GM18505 (cell line): ENCODE measurements at regions not wholly inside any gene's neighbourhood (a gene's known extent, or its start where the extent isn't known, plus 50 kb on each side); places are given as distances from the start of the nearest gene placed in this dataset.

Source experiments
- ATAC-seq: cut with Tn5 transposase; IDR thresholded peaks from one replicate; pipeline ENCODE4 v1.9.1; 2021; ENCODE audit not compliant: unreplicated experiment
- POLR2A ChIP-seq: IDR thresholded peaks from 4 replicates; pipeline ENCODE4 v1.6.1; 2011; ENCODE audit warnings: borderline replicate concordance; ENCODE audit not compliant: insufficient read depth, insufficient read length; ENCODE audit errors: extremely low read depth

DNA sequence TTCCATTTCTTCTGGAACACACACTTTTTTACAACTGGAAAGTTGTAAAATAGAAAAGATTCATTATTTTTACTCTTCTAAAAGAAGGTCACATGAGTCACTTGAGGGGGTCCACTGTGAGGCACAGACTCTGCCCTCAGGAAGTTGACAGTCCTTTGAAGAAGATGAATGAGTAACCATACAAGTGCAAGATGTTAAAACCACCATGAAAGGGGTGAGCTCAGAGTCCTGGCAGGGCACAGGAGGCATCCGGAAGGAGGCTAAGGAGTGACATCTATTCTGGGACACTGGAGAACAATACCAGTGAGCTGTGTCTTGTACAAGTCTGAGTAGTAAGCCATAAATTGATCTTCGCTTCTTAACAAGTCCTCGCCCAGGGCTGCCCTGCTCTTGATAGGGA, 126.0 kb upstream of the FRMD6 start:
- TF ChIP-seq POLR2A, result no peak
- no peak for ATAC-seq

GRCh38 chr14:51527073-51527472, 124.6 kb upstream of the FRMD6 start:
- TF ChIP-seq POLR2A, result no peak
- no peak for ATAC-seq

DNA sequence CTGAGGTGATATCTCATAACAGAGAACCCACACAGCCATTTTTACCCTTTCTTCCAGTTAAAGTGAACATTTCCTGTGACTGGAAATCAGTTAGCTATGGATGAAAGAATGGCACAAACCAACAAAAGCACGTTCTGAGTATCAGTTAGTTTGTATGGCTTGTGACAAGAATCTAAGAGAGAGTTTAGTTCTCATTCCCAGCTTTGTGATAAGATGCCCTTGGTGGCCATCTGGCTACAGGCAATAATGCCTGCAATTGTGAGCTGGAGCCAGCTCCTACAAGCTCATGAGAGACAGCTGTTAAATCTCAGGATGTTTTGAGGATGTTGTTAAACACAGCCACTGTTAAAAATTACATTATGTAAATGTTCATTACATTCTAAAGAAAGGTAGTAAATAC, 122.0 kb upstream of the FRMD6 start:
- no peak for ATAC-seq

GRCh38 chr14:51533160-51533559, 118.5 kb upstream of the FRMD6 start:
- no peak for ATAC-seq

More for the DNA sequence above, 122.0 kb upstream of the FRMD6 start:
- no peak for TF ChIP-seq POLR2A

DNA sequence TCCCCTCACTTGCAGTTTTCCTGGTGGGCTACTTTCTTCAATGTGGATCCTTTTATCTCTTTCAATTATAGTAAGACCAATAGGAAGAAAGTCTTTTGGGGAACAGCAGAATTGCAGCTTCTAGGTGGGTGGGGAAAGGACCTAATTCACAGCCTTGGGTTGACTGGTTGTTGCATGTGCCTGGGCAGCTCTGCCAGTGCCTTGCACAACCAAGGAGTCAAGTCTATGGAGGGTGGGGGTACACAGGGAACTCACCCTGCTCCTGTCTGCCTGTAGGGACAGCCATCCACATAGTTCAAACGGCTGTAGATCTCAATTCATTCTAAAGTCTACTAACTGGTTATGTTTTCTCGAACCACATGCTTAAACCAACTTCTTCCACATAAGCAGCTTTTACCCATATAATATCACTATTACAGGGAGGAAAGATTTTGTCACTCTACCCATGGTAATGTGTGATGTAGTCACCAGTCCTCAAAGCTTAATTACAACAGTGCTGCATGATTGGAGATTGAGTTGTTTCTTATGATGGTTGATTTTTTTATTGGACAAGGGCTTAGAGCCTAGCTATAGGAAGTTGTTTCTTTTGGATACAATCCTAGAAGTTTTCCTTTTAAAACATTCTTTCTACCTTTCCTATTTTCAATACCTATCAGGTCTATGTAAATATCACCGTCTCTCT, 117.7 kb upstream of the FRMD6 start:
- ATAC-seq, result no peak
- no peak for TF ChIP-seq POLR2A

More at GRCh38 chr14:51533160-51533559, 118.5 kb upstream of the FRMD6 start:
- TF ChIP-seq POLR2A, result no peak

DNA sequence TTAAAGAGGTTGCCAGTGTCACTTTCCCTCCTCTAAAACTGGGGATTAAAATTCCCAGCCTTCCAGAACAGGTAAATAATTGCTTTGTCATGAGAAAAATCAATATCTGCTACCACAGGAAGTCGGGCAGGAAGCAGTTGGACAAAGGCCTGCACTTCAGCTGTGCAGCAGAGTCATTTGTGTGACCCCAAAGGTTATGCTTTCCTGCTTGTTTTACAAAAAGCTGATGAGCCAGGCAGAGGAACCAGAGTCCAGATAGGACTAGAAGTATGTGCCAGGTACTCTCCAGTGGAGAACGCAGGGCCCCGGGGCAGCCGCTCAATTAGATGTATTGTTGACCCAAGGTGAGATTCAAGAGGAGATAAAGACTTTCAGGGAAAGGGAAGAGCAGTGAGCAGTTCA, 117.1 kb upstream of the FRMD6 start:
- no peak for ATAC-seq
- TF ChIP-seq POLR2A, result no peak

DNA sequence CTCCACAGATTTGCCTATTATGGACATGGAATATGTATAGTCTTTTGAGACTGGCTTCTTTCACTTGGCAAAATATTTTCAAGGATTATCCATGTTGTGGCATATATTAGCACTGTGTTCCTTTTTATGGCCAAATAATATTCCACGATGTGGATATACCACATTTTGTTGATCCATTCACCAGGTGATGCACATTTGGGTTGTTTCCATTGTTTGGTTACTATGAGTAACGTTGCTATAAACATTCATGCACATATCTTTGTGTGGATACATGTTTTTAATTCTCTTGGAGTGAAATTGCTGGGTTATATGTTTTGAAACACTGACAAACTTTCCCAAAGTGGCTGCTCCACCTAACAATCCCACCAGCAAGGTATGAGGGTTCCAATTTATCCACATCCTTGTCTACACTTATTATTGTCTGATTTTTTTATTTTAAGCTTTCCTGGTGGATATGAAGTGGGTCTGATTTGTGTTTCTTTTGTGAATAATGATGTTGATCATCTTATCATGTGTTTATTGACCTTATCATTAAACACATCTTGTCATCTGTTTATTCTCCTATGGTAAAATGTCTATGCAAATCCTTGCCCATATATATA, 116.2 kb upstream of the FRMD6 start:
- no peak for TF ChIP-seq POLR2A
- ATAC-seq, result no peak

- ATAC-seq, result no peak
- no peak for TF ChIP-seq POLR2A
These were observed 112.7 kb upstream of the FRMD6 start for GRCh38 chr14:51538973-51539372.

GRCh38 chr14:51539571-51540037, 112.1 kb upstream of the FRMD6 start:
- no peak for TF ChIP-seq POLR2A
- ATAC-seq, result no peak

DNA sequence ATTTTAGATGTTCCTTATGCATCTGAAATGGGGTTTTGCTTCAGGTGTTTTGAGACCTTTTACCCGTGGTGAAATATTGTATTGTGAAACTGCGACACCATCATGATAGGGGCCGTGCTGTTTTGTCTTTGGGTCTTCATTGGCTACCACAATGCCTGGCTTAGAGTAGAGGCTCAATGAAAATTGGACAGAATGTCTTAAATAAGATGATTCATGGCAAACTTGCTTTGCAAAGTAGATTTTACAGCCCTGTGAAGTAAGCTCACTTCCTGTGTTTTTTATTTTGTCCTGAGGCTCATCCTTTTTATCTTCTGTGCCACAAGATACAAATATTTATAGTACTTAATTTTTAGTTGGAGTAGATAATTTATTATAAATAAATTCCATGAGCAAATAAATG, 111.3 kb upstream of the FRMD6 start:
- TF ChIP-seq POLR2A, result no peak

DNA sequence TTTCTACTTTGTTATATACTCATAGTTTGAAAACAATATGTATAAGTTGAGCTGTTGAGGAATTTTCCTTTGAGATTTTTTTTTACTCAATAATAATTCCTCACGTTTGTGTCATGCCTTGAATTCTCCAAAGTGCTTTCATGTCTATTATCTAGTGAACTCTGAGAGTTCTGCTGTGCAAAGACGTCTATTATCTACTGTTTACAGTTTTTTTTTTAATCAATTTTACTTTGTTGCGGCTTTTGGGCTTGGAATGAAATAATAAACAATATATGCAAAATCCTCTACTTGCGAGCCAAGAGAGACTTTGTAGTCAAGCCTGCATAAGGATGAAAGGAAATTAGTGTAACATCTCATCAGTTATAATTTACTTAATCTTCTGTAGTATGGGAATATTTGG, 107.2 kb upstream of the FRMD6 start:
- no peak for ATAC-seq
- TF ChIP-seq POLR2A, result no peak

More for the DNA sequence above, 111.3 kb upstream of the FRMD6 start:
- no peak for ATAC-seq

DNA sequence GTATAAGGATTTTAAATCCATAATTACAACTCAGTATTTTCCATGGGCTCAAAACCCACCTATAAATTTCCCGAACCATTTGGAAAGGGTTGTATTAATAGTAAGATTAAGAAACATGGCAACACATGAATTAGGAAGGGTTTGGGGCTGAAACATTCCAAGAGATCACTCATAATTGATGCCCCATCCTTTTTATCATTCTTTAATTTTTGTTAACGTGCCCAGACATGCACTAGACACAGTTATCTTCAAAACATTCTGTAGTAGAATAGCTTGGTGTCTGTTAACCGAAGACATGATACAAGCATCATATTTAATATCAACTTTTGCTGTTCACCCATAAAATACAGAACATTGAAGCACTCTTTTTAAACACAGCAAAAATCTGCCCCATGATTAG, 106.8 kb upstream of the FRMD6 start:
- ATAC-seq, result no peak

GRCh38 chr14:51545396-51545795, 106.3 kb upstream of the FRMD6 start:
- no peak for ATAC-seq
- no peak for TF ChIP-seq POLR2A

More for the DNA sequence above, 106.8 kb upstream of the FRMD6 start:
- no peak for TF ChIP-seq POLR2A

DNA sequence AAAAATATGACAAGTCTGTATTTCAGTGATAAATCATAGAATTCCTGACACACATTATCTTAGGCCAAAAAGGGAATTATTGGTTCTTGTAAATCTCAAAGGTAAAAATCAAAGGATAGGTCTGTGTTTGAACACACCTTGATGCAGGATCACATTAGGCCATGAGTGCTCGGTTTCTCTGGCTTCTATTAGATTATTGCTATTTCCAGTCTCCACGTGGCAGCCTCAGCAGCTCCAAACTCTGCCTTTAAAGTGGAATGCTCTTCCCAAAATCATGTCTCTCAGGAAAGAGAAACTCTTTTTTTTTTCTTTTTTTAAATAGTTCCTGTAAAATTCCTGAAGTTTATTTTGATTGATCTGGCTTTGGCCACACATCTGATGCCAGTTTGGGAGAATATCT, 105.6 kb upstream of the FRMD6 start:
- TF ChIP-seq POLR2A, result no peak
- ATAC-seq, result no peak
